Keratinocyte (primary cell): ENCODE measurements at regions not wholly inside any gene's neighbourhood (a gene's known extent, or its start where the extent isn't known, plus 50 kb on each side); places are given as distances from the start of the nearest gene placed in this dataset.

Experiments
- EZH2 ChIP-seq: IDR thresholded peaks from one replicate; pipeline ENCODE4 v1.6.1; 2012; ENCODE audit warnings: inconsistent platforms, mild to moderate bottlenecking, low read length, moderate library complexity
- TF ChIP-seq, protein P1 (sequence below), 3 experiments: IDR thresholded peaks in 1 of 3; conservative IDR thresholded peaks in 1 of 3; optimal IDR thresholded peaks in 1 of 3; 2 replicates in 2 of 3; 3 replicates in 1 of 3; pipeline versions ENCODE3 to v1.5.1; 2011; ENCODE audit warnings: low read length in 3 of 3, mild to moderate bottlenecking in 3 of 3, moderate library complexity in 2 of 3, control low read depth in 1 of 3, inconsistent platforms in 1 of 3; ENCODE audit not compliant: insufficient read depth in 2 of 3; ENCODE audit errors: extremely low read depth in 1 of 3

DNA sequence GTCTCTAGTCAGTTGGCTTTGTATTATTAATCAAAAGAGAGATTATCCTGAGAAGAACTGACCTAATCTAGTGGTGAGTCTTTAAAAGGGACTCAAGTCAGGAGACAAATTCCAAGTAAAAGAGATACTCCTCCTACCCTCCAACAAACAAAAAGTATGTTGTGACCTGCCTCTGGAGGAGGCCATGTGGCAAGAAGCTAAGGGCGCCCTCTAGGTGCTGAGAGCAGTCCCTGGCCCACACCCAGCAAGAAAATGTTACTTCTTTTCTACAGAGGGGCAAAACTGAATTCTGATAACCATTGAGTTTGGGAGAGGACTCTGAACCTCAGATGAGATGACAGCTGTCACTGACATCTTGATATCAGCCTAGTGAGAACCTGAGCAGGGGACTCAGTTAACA lies 953.6 kb upstream of the AGA start:
- TF ChIP-seq, protein P1, sequence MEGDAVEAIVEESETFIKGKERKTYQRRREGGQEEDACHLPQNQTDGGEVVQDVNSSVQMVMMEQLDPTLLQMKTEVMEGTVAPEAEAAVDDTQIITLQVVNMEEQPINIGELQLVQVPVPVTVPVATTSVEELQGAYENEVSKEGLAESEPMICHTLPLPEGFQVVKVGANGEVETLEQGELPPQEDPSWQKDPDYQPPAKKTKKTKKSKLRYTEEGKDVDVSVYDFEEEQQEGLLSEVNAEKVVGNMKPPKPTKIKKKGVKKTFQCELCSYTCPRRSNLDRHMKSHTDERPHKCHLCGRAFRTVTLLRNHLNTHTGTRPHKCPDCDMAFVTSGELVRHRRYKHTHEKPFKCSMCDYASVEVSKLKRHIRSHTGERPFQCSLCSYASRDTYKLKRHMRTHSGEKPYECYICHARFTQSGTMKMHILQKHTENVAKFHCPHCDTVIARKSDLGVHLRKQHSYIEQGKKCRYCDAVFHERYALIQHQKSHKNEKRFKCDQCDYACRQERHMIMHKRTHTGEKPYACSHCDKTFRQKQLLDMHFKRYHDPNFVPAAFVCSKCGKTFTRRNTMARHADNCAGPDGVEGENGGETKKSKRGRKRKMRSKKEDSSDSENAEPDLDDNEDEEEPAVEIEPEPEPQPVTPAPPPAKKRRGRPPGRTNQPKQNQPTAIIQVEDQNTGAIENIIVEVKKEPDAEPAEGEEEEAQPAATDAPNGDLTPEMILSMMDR (optimal IDR thresholded peaks at IDR 0.05 in 1 of 3, IDR thresholded peaks at IDR 0.05 in 1 of 3, conservative IDR thresholded peaks at IDR 0.05 in 1 of 3; ENCODE audit: extremely low read depth in 1 of 3, insufficient read depth in 2 of 3, low read length in 3 of 3), result peak in 1 of 3 experiments; percentile 50
- TF ChIP-seq EZH2, result no peak
